Panc1 (cell line): ENCODE measurements at regions not wholly inside any gene's neighbourhood (a gene's known extent, or its start where the extent isn't known, plus 50 kb on each side); places are given as distances from the start of the nearest gene placed in this dataset.

Experiments
- CTCF ChIP-seq: fragments of 450-650 bp; IDR thresholded peaks from 2 replicates; pipeline ENCODE4 v1.5.1; 2017; ENCODE audit warnings: mild to moderate bottlenecking
- POLR2AphosphoS5 ChIP-seq: IDR thresholded peaks from 2 replicates; pipeline ENCODE4 v1.6.1; 2012; ENCODE audit warnings: mild to moderate bottlenecking, low read depth, low read length, moderate library complexity
- REST ChIP-seq, 2 experiments: IDR thresholded peaks; 2 replicates each; pipeline ENCODE4 v1.6.1; 2011 to 2012; ENCODE audit warnings: low read depth in 2 of 2, control low read depth in 1 of 2, low read length in 1 of 2, mild to moderate bottlenecking in 1 of 2, moderate library complexity in 1 of 2; ENCODE audit not compliant: insufficient read depth in 1 of 2

DNA sequence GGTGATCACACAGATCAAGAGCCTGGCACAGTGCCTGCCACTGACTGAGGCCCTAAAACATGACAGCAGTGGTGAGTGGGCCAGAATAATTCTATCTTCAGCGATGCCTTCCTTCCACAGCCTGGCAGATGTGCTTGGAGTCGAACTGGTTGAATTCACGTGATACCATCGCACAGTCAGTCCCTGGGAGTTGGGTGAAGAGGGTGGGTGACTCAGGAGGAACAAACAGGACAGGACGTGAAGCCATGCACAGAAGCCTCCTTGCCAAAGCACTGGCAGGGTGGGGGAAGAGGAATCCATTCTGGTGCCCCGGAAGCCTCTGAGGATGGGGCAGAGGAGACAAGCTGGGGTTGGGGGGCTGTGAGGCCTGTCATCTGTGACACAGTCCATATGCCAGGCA, 80.3 kb upstream of the WNT4 start:
- TF ChIP-seq CTCF: no peak
- no peak for TF ChIP-seq POLR2AphosphoS5
- TF ChIP-seq REST (IDR thresholded peaks at IDR 0.05; ENCODE audit: insufficient read depth in 1 of 2, low read depth in 2 of 2, low read length in 1 of 2): no peak
